ENCODE measurements at regions not wholly inside any gene's neighbourhood (a gene's known extent, or its start where the extent isn't known, plus 50 kb on each side); places are given as distances from the start of the nearest gene placed in this dataset.

GRCh38 chr16:60748366-60748765, 1287.9 kb downstream of the CDH8 start:
- TF ChIP-seq EZH2 (IDR thresholded peaks at IDR 0.05; ENCODE audit: insufficient read depth, poor library complexity, severe bottlenecking) (no peak), EZH2phosphoT487 (IDR thresholded peaks at IDR 0.05; ENCODE audit: insufficient read depth, low read depth) (no peak)
